Muscle layer of colon (tissue), 2 donors: ENCODE measurements at regions not wholly inside any gene's neighbourhood (a gene's known extent, or its start where the extent isn't known, plus 50 kb on each side); places are given as distances from the start of the nearest gene placed in this dataset.
"Not testable (repeated sequence)": the region's sequence is repeated elsewhere in the genome, so short reads cannot be mapped to it uniquely, and the experiment has no call there.

ENCODE experiments used
- H3K27ac ChIP-seq: one replicate; pipeline ENCODE4 v1.7.0; 2013; ENCODE audit warnings: low read depth, mild to moderate bottlenecking, low read length, moderate library complexity
- H3K27me3 ChIP-seq, 2 donors: one replicate each; pipeline ENCODE4 v1.7.0; 2013; ENCODE audit warnings: low read length in 2 of 2, mild to moderate bottlenecking in 2 of 2; ENCODE audit not compliant: insufficient read depth in 2 of 2, control insufficient read depth in 1 of 2
- H3K36me3 ChIP-seq: one replicate; pipeline ENCODE4 v1.7.0; 2013; ENCODE audit warnings: mild to moderate bottlenecking, low read length; ENCODE audit not compliant: insufficient read depth
- H3K4me1 ChIP-seq: one replicate; pipeline ENCODE4 v1.7.0; 2013; ENCODE audit warnings: mild to moderate bottlenecking, low read length; ENCODE audit not compliant: insufficient read depth
- H3K4me3 ChIP-seq, 2 donors: one replicate each; pipeline ENCODE4 v1.7.0; 2013; ENCODE audit warnings: low read length in 2 of 2, low read depth in 1 of 2, mild to moderate bottlenecking in 1 of 2, moderate library complexity in 1 of 2
- H3K9ac ChIP-seq: one replicate; pipeline ENCODE4 v1.7.0; 2013; ENCODE audit warnings: low read length
- H3K9me3 ChIP-seq: one replicate; pipeline ENCODE4 v1.7.0; 2013; ENCODE audit warnings: mild to moderate bottlenecking, low read length
- donor health status: abdominal sarcoma.
- donor health status: Adenocarcinoma of cecum.

GRCh38 chr14:59009967-59010366 lies 178.5 kb upstream of the DAAM1 start:
- Histone ChIP-seq H3K9me3 (no peaks in the 10 kb centered on the region), H3K9ac (no peak overlapping the region), H3K27me3 (no peaks in the 10 kb centered on the region), H3K4me3 (no peak overlapping the region), H3K27ac (no peak overlapping the region), H3K4me1 (no peaks in the 10 kb centered on the region), H3K36me3 (no peaks in the 10 kb centered on the region)

- no peaks in the 10 kb centered on the region for H3K36me3 ChIP-seq
- H3K4me3 ChIP-seq: no peak overlapping the region
- no peaks in the 10 kb centered on the region for H3K27me3 ChIP-seq
- no peaks in the 10 kb centered on the region for H3K4me1 ChIP-seq
- H3K9me3 ChIP-seq: no peaks in the 10 kb centered on the region
- H3K27ac ChIP-seq: no peak overlapping the region
- H3K9ac ChIP-seq: no peak overlapping the region
Measured at GRCh38 chr14:59013672-59014298, 174.7 kb upstream of the DAAM1 start.

- no peak overlapping the region for H3K27ac ChIP-seq
- no peaks in the 10 kb centered on the region for H3K27me3 ChIP-seq
- no peak overlapping the region for H3K4me3 ChIP-seq
- H3K9me3 ChIP-seq: no peaks in the 10 kb centered on the region
- H3K9ac ChIP-seq: no peak overlapping the region
- no peaks in the 10 kb centered on the region for H3K36me3 ChIP-seq
- no peaks in the 10 kb centered on the region for H3K4me1 ChIP-seq
Measured at GRCh38 chr14:59015482-59015881, 173.0 kb upstream of the DAAM1 start.

GRCh38 chr14:59017285-59017965 lies 171.0 kb upstream of the DAAM1 start:
- Histone ChIP-seq H3K27me3 (no peaks in the 10 kb centered on the region), H3K4me1 (no peaks in the 10 kb centered on the region), H3K9ac (no peak overlapping the region), H3K4me3 (no peak overlapping the region), H3K9me3 (no peaks in the 10 kb centered on the region), H3K36me3 (no peaks in the 10 kb centered on the region), H3K27ac (no peak overlapping the region)

GRCh38 chr14:59018460-59018859 lies 170.0 kb upstream of the DAAM1 start:
- H3K27ac ChIP-seq: no peak overlapping the region

GRCh38 chr14:59018978-59019377 lies 169.5 kb upstream of the DAAM1 start:
- Histone ChIP-seq H3K9ac (no peak overlapping the region), H3K4me1 (no peaks in the 10 kb centered on the region), H3K9me3 (no peaks in the 10 kb centered on the region), H3K4me3 (no peak overlapping the region), H3K27me3 (no peaks in the 10 kb centered on the region), H3K27ac (no peak overlapping the region), H3K36me3 (no peaks in the 10 kb centered on the region)

More at GRCh38 chr14:59018460-59018859, 170.0 kb upstream of the DAAM1 start:
- Histone ChIP-seq H3K4me3 (no peak overlapping the region), H3K9me3 (no peaks in the 10 kb centered on the region), H3K27me3 (no peaks in the 10 kb centered on the region), H3K4me1 (no peaks in the 10 kb centered on the region), H3K36me3 (no peaks in the 10 kb centered on the region), H3K9ac (no peak overlapping the region)

GRCh38 chr14:59020382-59020781 lies 168.1 kb upstream of the DAAM1 start:
- Histone ChIP-seq H3K9ac (no peak overlapping the region), H3K27ac (no peak overlapping the region), H3K9me3 (no peaks in the 10 kb centered on the region), H3K36me3 (no peaks in the 10 kb centered on the region), H3K4me1 (no peaks in the 10 kb centered on the region), H3K27me3 (no peaks in the 10 kb centered on the region), H3K4me3 (no peak overlapping the region)

GRCh38 chr14:59022144-59022543 lies 166.3 kb upstream of the DAAM1 start:
- Histone ChIP-seq H3K9me3 (no peaks in the 10 kb centered on the region), H3K4me3 (no peak overlapping the region), H3K4me1 (no peaks in the 10 kb centered on the region), H3K27ac (no peak overlapping the region), H3K9ac (no peak overlapping the region), H3K27me3 (no peaks in the 10 kb centered on the region), H3K36me3 (no peaks in the 10 kb centered on the region)

GRCh38 chr14:59026081-59026480 lies 162.4 kb upstream of the DAAM1 start:
- Histone ChIP-seq H3K27me3 (no peaks in the 10 kb centered on the region), H3K4me3 (no peak overlapping the region), H3K27ac (no peak overlapping the region), H3K9me3 (no peaks in the 10 kb centered on the region), H3K4me1 (peaks cover 10% of the 10 kb centered on the region), H3K36me3 (no peaks in the 10 kb centered on the region), H3K9ac (no peak overlapping the region)

GRCh38 chr14:59026640-59027039 lies 161.8 kb upstream of the DAAM1 start:
- not testable (repeated sequence) for H3K4me1 ChIP-seq, H3K36me3 ChIP-seq, H3K27ac ChIP-seq, H3K9ac ChIP-seq, H3K27me3 ChIP-seq, H3K9me3 ChIP-seq, H3K4me3 ChIP-seq

GRCh38 chr14:59028476-59029202 lies 159.8 kb upstream of the DAAM1 start:
- Histone ChIP-seq H3K9me3 (no peaks in the 10 kb centered on the region), H3K27ac (no peak overlapping the region), H3K4me1 (peaks cover 10% of the 10 kb centered on the region), H3K27me3 (no peaks in the 10 kb centered on the region), H3K9ac (no peak overlapping the region), H3K4me3 (no peak overlapping the region), H3K36me3 (no peaks in the 10 kb centered on the region)
